Mesothelial cell of epicardium (in vitro differentiated cells): ENCODE measurements at regions not wholly inside any gene's neighbourhood (a gene's known extent, or its start where the extent isn't known, plus 50 kb on each side); places are given as distances from the start of the nearest gene placed in this dataset.
"Not testable (repeated sequence)": the region's sequence is repeated elsewhere in the genome, so short reads cannot be mapped to it uniquely, and the experiment has no call there.

Source experiments
- DNase-seq, 2 experiments: peaks; one replicate each; pipeline ENCODE4 v3.0.0; 2021; ENCODE audit warnings: low spot score in 2 of 2; ENCODE audit not compliant: unreplicated experiment in 2 of 2
- H3K27ac Mint-ChIP-seq: 2 replicates; pipeline ENCODE4 v1.8.0; 2021; ENCODE audit warnings: mixed read lengths
- H3K27me3 Mint-ChIP-seq: 2 replicates; pipeline ENCODE4 v1.8.0; 2021; ENCODE audit warnings: low read depth, mixed read lengths
- H3K36me3 Mint-ChIP-seq: 2 replicates; pipeline ENCODE4 v1.8.0; 2021; ENCODE audit warnings: mixed read lengths
- H3K4me1 Mint-ChIP-seq: 2 replicates; pipeline ENCODE4 v1.8.0; 2021; ENCODE audit warnings: mixed read lengths
- H3K4me3 Mint-ChIP-seq: 2 replicates; pipeline ENCODE4 v1.8.0; 2021; ENCODE audit warnings: mild to moderate bottlenecking, moderate library complexity, mixed read lengths
- H3K9me3 Mint-ChIP-seq: 2 replicates; pipeline ENCODE4 v1.8.0; 2021; ENCODE audit warnings: mixed read lengths
- TF ChIP-seq, protein P1 (sequence below): fragments of 200-600 bp; sonication (generic); IDR thresholded peaks from one replicate; pipeline ENCODE4 v1.5.0; 2021; ENCODE audit warnings: antibody characterized with exemption; ENCODE audit not compliant: unreplicated experiment

- peaks cover 2% of the 10 kb centered on the region for H3K4me1 Mint-ChIP-seq
- TF ChIP-seq, protein P1, sequence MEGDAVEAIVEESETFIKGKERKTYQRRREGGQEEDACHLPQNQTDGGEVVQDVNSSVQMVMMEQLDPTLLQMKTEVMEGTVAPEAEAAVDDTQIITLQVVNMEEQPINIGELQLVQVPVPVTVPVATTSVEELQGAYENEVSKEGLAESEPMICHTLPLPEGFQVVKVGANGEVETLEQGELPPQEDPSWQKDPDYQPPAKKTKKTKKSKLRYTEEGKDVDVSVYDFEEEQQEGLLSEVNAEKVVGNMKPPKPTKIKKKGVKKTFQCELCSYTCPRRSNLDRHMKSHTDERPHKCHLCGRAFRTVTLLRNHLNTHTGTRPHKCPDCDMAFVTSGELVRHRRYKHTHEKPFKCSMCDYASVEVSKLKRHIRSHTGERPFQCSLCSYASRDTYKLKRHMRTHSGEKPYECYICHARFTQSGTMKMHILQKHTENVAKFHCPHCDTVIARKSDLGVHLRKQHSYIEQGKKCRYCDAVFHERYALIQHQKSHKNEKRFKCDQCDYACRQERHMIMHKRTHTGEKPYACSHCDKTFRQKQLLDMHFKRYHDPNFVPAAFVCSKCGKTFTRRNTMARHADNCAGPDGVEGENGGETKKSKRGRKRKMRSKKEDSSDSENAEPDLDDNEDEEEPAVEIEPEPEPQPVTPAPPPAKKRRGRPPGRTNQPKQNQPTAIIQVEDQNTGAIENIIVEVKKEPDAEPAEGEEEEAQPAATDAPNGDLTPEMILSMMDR, result no peak
- no peaks in the 10 kb centered on the region for H3K27me3 Mint-ChIP-seq
- H3K27ac Mint-ChIP-seq, result no peak overlapping the region
- peaks cover 24% of the 10 kb centered on the region for H3K9me3 Mint-ChIP-seq
- DNase-seq, result no peak
- H3K4me3 Mint-ChIP-seq, result no peak overlapping the region
- no peaks in the 10 kb centered on the region for H3K36me3 Mint-ChIP-seq
These were observed 434.7 kb downstream of the CPS1 start for GRCh38 chr2:210991107-210991506.

DNA sequence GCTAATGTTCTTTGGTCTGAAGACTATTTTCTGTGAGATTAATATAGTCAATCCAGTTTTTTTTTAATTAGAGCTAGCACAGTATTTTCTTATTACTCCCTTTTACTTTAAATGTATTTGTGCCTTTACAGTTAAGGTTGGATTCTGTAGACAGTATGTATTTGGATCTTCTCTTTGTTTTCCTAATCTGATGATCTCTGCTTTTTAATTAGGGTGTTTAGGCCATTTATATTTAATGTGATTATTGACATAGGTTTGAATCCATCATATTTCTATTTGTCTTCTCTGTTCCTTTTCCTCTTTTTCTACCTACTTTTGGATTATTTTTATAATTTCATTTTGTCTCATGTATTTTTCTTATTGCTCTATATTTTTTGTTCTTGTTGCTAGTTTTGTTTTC lies 437.7 kb downstream of the CPS1 start:
- Mint-ChIP-seq H3K4me1 (peaks cover 4% of the 10 kb centered on the region), H3K36me3 (no peaks in the 10 kb centered on the region), H3K27me3 (no peaks in the 10 kb centered on the region), H3K4me3 (no peak overlapping the region), H3K9me3 (peaks cover 16% of the 10 kb centered on the region), H3K27ac (no peak overlapping the region)
- no peak for DNase-seq
- TF ChIP-seq, protein P1, result no peak

DNA sequence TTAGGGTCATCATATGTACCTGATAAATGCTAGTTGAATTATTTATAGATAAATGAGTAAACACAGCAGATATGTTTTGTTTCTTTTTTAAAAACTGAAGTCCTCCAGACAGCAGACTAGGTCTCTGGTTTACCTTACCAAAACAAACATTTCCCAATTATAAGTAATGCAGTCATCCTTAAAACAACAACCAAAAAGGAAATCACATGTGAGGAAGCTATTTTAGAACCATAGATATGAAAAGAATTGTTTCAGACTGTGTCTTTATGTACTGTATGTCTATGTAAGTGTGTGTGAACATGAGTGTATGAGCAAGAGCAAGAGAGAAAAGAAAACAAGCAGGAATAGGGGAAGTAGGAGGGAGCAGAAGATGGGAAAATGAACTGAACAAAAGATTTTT lies 441.0 kb downstream of the CPS1 start:
- no peak overlapping the region for H3K27ac Mint-ChIP-seq
- TF ChIP-seq, protein P1, result no peak
- H3K27me3 Mint-ChIP-seq, result no peaks in the 10 kb centered on the region
- no peak for DNase-seq
- peaks cover 5% of the 10 kb centered on the region for H3K4me1 Mint-ChIP-seq
- no peaks in the 10 kb centered on the region for H3K36me3 Mint-ChIP-seq
- H3K4me3 Mint-ChIP-seq, result no peak overlapping the region
- peaks cover 14% of the 10 kb centered on the region for H3K9me3 Mint-ChIP-seq

DNA sequence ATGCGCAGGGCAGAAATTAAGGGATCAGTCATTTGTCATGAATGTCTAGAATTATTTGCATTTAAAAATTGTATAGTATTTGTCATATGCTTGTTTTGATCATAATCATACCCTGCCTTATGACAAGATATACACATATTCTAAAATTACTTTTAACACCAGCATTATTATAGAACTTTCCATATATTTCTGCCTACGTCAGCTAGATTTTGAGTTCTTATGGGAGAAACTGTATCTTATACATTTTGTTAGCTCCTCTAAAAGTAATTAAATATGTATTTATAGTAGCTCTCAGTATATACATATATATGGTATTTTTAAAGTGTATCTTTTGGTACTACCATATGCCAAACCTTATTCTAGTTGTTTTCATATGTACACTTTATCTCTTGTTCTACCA lies 441.9 kb downstream of the CPS1 start:
- TF ChIP-seq, protein P1, result no peak
- no peaks in the 10 kb centered on the region for H3K27me3 Mint-ChIP-seq
- H3K4me1 Mint-ChIP-seq, result peaks cover 4% of the 10 kb centered on the region
- H3K4me3 Mint-ChIP-seq, result no peak overlapping the region
- H3K9me3 Mint-ChIP-seq, result peaks cover 14% of the 10 kb centered on the region
- no peak for DNase-seq
- H3K27ac Mint-ChIP-seq, result no peak overlapping the region
- no peaks in the 10 kb centered on the region for H3K36me3 Mint-ChIP-seq

DNA sequence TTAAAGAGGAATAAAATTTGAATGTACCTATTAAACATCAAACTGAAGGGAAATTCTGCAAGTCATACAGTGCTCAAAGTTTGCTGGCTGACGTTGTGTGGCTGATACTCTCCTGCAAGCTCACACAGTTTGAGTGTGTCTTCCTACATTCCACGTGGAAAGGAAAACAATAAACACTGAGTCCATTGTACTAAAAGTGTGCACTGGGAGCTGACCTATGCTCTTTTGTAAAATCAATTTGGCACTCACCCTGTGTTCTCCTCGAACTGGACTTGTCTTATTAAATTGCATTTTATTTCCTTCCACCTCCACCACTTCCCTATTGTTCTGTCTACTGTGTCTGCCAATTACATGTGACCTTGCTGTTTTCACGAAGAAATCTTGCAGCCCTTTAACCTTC lies 458.0 kb downstream of the CPS1 start:
- TF ChIP-seq, protein P1, result no peak
- Mint-ChIP-seq H3K36me3 (no peaks in the 10 kb centered on the region), H3K9me3 (no peaks in the 10 kb centered on the region), H3K4me3 (no peak overlapping the region), H3K27me3 (no peaks in the 10 kb centered on the region), H3K27ac (no peak overlapping the region), H3K4me1 (no peaks in the 10 kb centered on the region)
- DNase-seq, result no peak

- DNase-seq, result no peak
- TF ChIP-seq, protein P1, result no peak
- Mint-ChIP-seq H3K9me3 (peaks cover 3% of the 10 kb centered on the region), H3K4me3 (no peak overlapping the region), H3K4me1 (no peaks in the 10 kb centered on the region), H3K27ac (no peak overlapping the region), H3K36me3 (no peaks in the 10 kb centered on the region), H3K27me3 (no peaks in the 10 kb centered on the region)
These were observed 458.5 kb downstream of the CPS1 start for GRCh38 chr2:211014906-211015305.

DNA sequence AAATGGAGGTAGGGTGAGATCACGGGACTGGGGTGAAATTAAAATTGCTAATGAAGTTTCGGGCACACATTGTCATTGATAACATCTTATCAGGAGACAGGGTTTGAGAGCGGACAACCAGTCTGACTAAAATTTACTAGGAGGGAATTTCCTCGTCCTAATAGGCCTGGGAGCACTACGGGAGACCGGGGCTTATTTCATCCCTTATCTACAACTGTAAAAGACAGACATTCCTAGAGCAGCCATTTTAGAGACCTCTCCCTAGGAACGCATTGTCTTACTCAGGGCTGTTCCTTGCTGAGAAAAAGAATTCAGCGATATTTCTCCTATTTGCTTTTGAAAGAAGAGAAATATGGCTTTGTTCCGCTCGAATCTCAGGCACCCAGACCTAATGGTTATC lies 468.7 kb downstream of the CPS1 start:
- not testable (repeated sequence) for DNase-seq, H3K4me3 Mint-ChIP-seq, H3K27me3 Mint-ChIP-seq, H3K27ac Mint-ChIP-seq, H3K4me1 Mint-ChIP-seq
- peaks cover 59% of the 10 kb centered on the region for H3K9me3 Mint-ChIP-seq
- peaks cover 13% of the 10 kb centered on the region for H3K36me3 Mint-ChIP-seq
